Neutrophil (primary cell): ENCODE measurements at regions not wholly inside any gene's neighbourhood (a gene's known extent, or its start where the extent isn't known, plus 50 kb on each side); places are given as distances from the start of the nearest gene placed in this dataset.
"Not testable (repeated sequence)": the region's sequence is repeated elsewhere in the genome, so short reads cannot be mapped to it uniquely, and the experiment has no call there.

Source experiments
- H3K27ac ChIP-seq: fragments of 200-600 bp; sonication (generic); 2 replicates; pipeline ENCODE4 v1.5.1; 2016; ENCODE audit warnings: mild to moderate bottlenecking, moderate library complexity
- H3K27me3 ChIP-seq: fragments of 200-600 bp; sonication (generic); 2 replicates; pipeline ENCODE4 v1.6.0; 2016; ENCODE audit warnings: mild to moderate bottlenecking
- H3K36me3 ChIP-seq: fragments of 200-600 bp; sonication (generic); 2 replicates; pipeline ENCODE4 v1.5.1; 2017
- H3K4me1 ChIP-seq, 2 experiments: fragments of 200-600 bp in 1 of 2; sonication (generic) in 1 of 2; 1 replicate in 1 of 2; 2 replicates in 1 of 2; pipeline versions ENCODE4 v1.5.1 to v1.6.1; 2013 to 2016; ENCODE audit warnings: low read depth in 1 of 2, low read length in 1 of 2, mild to moderate bottlenecking in 1 of 2, moderate library complexity in 1 of 2; ENCODE audit not compliant: control insufficient read depth in 1 of 2, insufficient read depth in 1 of 2
- H3K4me3 ChIP-seq, 2 experiments: fragments of 200-600 bp in 1 of 2; sonication (generic) in 1 of 2; 1 replicate in 1 of 2; 2 replicates in 1 of 2; pipeline ENCODE4 v1.5.1; 2013 to 2016; ENCODE audit warnings: low read depth in 1 of 2, low read length in 1 of 2, mild to moderate bottlenecking in 1 of 2, moderate library complexity in 1 of 2
- H3K9me3 ChIP-seq: fragments of 200-600 bp; sonication (generic); 2 replicates; pipeline ENCODE4 v1.5.1; 2016
- TF ChIP-seq, protein P1 (sequence below): fragments of 200-600 bp; sonication (generic); IDR thresholded peaks from 2 replicates; pipeline ENCODE4 v1.5.1; 2016; ENCODE audit warnings: antibody characterized with exemption

DNA sequence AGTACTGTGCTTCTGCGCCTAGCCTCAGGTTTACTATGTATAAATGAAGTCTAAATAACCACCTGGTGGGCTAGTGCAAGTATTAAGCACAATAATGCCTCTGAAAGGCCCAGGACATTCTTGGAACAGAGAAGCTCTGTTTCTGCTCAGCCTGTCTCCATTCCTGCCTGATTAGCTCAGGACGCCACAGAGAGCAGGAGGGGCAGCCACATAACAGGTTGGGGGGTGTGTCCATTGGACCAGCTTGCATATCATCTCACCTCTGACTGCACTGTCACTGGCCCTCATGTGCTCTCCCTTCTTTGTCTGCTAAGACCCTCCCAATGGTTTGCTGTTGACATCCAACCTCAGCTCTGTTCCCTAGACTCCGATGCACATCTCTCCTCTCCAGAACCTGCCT, 52.8 kb upstream of the IKZF1 start:
- Histone ChIP-seq H3K9me3 (peaks cover 6% of the 10 kb centered on the region), H3K27ac (no peak overlapping the region), H3K4me1 (no peaks in the 10 kb centered on the region), H3K4me3 (no peak overlapping the region), H3K27me3 (no peaks in the 10 kb centered on the region), H3K36me3 (no peaks in the 10 kb centered on the region)
- TF ChIP-seq, protein P1, sequence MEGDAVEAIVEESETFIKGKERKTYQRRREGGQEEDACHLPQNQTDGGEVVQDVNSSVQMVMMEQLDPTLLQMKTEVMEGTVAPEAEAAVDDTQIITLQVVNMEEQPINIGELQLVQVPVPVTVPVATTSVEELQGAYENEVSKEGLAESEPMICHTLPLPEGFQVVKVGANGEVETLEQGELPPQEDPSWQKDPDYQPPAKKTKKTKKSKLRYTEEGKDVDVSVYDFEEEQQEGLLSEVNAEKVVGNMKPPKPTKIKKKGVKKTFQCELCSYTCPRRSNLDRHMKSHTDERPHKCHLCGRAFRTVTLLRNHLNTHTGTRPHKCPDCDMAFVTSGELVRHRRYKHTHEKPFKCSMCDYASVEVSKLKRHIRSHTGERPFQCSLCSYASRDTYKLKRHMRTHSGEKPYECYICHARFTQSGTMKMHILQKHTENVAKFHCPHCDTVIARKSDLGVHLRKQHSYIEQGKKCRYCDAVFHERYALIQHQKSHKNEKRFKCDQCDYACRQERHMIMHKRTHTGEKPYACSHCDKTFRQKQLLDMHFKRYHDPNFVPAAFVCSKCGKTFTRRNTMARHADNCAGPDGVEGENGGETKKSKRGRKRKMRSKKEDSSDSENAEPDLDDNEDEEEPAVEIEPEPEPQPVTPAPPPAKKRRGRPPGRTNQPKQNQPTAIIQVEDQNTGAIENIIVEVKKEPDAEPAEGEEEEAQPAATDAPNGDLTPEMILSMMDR: no peak

DNA sequence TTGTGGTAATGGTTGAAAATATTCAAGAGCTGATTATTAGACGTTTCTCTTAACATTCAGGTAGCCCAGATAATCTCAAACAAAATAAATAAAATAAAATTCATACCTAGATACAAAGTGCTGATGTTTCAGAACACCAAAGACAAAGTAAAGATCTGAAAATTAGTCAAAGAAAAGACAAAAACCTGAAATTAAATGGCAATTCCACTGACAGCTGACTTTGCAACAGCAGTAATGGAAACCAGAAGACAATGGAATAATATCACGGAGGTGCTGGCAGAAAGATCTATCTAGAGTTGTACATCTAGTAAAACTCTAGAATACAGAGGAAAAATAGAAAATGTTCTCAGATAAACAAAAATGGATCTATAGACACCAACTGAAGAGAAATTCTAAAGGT, 58.0 kb upstream of the IKZF1 start:
- TF ChIP-seq, protein P1: no peak
- Histone ChIP-seq H3K4me1 (no peaks in the 10 kb centered on the region), H3K27ac (no peak overlapping the region), H3K27me3 (no peaks in the 10 kb centered on the region), H3K9me3 (peaks cover 15% of the 10 kb centered on the region), H3K36me3 (no peaks in the 10 kb centered on the region), H3K4me3 (no peak overlapping the region)

DNA sequence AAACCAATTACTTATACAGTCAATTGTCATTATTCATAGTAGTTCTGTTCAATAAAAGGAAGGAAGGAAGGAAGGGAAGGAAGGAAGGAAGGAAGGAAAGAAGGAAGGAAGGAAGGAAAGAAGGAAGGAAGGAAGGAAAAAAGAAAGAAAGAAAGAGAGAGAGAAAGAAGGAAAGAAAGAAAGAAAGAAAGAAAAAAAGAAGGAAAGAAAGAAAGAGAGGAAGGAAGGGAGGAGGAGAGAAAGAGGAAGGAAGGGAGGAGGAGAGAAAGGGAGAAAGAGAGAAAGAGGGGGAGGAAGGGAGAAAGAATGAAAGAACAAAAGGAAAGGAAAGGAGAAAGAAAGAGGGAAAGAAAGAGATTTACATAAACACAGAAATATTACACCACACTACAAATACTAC, 62.4 kb upstream of the IKZF1 start:
- not testable (repeated sequence) for H3K27me3 ChIP-seq, H3K4me3 ChIP-seq, H3K4me1 ChIP-seq, H3K36me3 ChIP-seq, H3K27ac ChIP-seq
- peaks cover 11% of the 10 kb centered on the region for H3K9me3 ChIP-seq

DNA sequence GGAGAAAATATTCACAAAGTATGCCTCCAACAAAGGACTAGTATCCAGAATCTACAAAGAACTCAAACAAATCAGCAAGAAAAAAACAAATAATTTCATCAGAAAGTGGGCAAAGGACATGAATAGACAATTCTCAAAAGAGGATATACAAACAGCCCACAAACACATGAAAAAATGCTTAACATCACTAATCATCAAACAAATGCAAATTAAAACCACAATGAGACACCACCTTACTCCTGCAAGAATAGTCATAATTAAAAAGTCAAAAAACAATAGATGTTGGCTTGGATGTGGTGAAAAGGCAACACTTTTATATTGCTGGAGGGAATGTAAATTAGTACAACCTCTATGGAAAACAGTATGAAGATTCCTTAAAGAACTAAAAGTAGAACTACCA, 63.8 kb upstream of the IKZF1 start:
- not testable (repeated sequence) for H3K36me3 ChIP-seq, H3K4me3 ChIP-seq, H3K27ac ChIP-seq, H3K27me3 ChIP-seq, H3K9me3 ChIP-seq, H3K4me1 ChIP-seq

DNA sequence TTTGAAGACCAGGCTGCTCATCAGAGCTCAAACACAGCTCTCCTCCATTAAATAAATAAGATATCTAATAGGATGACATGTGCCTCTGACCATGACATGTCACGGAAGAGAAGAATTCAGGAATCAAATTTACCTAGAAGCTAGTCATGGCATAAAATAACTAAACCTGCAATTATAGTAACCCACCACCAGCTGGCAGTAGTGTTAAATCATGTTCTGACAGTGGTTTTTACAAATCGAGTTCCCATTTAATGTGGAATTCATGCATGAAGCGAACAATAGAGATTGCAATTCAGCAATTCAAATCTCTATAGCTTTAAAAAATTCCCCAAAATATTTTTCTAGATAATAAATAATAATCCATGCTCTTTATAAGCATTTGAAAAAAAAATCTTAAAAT, 74.6 kb upstream of the IKZF1 start:
- Histone ChIP-seq H3K4me1 (peaks cover 20 to 23% of the 10 kb centered on the region in 2 experiments), H3K4me3 (no peak overlapping the region), H3K36me3 (no peaks in the 10 kb centered on the region), H3K27me3 (no peaks in the 10 kb centered on the region), H3K27ac (no peak overlapping the region), H3K9me3 (peaks cover 5% of the 10 kb centered on the region)
- TF ChIP-seq, protein P1: peak; percentile 37

DNA sequence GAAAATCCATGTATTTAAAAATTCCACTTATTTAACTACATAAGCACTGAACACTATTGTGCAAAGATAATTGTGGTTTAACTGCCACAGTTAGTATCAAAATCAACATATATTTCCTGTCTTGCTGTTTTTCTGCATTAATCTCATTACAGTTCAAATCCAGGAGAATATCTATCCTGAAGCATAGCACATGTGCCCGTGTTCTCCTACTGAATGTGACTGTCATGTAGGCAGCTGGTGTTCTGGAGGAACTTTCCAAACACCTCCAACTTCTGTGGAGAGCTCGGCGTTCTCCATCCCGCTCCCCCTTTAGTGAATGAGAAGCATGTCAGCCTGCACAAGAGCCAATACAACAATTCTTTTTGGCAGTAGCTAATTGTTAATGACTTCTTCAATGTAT, 76.4 kb upstream of the IKZF1 start:
- Histone ChIP-seq H3K4me3 (peak overlapping the region in 1 of 2 experiments; percentile 19), H3K36me3 (no peaks in the 10 kb centered on the region), H3K27me3 (no peaks in the 10 kb centered on the region), H3K27ac (peak overlapping the region; percentile 61), H3K9me3 (peaks cover 5% of the 10 kb centered on the region), H3K4me1 (peaks cover 20 to 23% of the 10 kb centered on the region in 2 experiments)
- TF ChIP-seq, protein P1: no peak

DNA sequence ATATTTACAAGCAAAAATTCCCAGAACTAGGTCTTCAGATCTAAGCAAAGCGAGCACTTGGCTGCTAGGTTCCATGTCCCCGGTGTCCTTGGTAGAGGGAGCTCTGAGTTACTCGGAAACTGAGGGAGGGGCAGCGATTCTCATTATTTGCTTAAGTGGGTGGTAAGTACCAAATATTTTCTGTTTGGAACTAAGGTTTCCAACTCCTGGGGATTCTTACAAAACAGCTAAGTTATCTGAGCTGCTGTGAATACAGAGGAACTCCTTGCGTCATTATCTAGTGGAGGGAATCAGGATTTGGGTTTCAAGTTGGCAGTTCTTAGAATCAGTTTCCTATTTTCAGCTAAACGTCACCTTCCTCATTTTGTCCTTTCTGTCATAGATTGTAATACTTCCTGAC, 76.8 kb upstream of the IKZF1 start:
- Histone ChIP-seq H3K4me3 (peak overlapping the region in 1 of 2 experiments; percentile 19), H3K27ac (peak overlapping the region; percentile 61), H3K9me3 (peaks cover 5% of the 10 kb centered on the region), H3K36me3 (no peaks in the 10 kb centered on the region), H3K27me3 (no peaks in the 10 kb centered on the region), H3K4me1 (peaks cover 20 to 23% of the 10 kb centered on the region in 2 experiments)
- TF ChIP-seq, protein P1: no peak
